GM21723 (cell line): ENCODE measurements at regions not wholly inside any gene's neighbourhood (a gene's known extent, or its start where the extent isn't known, plus 50 kb on each side); places are given as distances from the start of the nearest gene placed in this dataset.
"Not testable (repeated sequence)": the region's sequence is repeated elsewhere in the genome, so short reads cannot be mapped to it uniquely, and the experiment has no call there.

ENCODE experiments used
- ATAC-seq: cut with Tn5 transposase; IDR thresholded peaks from one replicate; pipeline ENCODE4 v1.9.1; 2021; ENCODE audit warnings: mild to moderate bottlenecking, moderate library complexity; ENCODE audit not compliant: unreplicated experiment

DNA sequence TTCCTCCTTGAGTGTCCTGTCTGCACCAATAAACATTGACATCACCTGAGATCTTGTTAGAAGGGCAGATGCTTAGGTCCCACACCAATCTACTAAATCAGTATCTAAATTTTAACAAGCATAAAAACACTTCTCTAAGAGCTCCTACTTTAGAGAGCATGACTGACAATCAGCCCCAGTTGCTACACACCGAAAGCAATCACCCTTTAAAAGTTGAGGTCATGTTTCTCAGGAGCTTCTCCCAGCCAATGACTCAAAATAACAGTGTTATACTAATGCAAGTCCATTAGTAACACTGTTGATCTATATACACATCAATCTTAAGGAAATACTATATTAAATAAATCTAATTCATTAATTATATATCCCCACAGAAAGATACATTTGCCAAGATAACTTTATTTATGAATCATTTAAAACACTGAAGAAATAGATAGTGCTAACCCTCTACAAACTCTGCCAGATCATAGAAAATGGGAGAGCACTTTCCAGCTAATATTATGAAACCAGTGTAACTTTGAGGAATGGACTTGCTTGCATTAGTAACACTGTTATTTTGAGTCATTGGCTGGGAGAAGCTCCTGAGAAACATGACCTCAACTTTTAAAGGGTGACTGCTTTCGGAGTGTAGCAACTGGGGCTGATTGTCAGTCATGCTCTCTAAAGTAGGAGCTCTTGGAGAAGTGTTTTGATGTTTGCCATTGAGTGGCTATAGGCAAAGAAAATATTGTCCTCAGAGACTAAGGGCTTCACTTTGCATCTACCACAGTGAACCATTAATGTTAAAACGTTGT, 109.8 kb upstream of the HDX start:
- ATAC-seq, result no peak

DNA sequence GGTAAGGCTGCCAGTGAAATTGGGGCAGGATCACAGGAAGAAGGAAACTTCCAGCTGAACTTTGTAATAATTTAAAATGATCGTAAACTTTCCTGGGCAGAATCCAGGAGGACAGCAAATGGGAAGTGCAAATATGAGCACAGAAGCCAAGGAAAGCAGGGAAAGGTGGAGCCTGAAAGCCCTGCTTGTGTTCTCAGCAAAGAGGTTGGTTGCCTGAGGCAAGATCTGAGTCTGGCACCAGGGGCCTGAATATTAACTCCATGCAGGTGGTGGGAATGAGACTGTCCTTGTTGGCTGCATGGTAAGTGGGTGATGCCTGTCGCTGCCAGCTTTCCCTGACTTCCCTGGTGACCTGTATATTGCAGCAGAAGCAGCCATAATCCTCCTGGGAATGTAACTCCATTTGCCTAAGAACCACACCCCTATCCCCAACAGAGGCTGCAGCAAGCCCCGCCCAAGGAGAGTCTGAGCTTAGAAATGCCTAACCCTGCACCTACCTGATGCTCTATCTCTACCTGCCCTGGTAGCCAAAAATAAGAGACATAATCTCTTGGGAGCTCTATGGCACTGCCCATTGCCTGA, 132.0 kb upstream of the HDX start:
- ATAC-seq, result no peak

DNA sequence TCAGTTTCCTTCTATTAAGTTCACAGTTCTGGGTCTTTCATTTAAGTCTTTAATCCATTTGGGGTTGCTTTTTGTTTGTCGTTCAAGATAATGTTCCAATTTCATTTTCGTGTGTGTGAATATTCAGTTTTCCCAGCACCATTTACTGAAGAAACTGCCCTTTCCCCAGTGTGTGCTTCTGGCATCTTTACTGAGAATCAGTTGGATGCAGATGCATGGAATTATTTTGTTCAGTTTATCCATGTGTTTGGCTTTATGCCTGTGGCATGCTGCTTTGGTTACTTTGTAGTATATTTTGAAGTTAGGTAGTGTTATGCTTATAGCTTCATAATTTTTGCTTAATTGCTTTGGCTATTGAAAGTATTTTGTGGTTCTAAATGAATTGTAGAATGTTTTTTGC, 163.8 kb upstream of the HDX start:
- no peak for ATAC-seq

DNA sequence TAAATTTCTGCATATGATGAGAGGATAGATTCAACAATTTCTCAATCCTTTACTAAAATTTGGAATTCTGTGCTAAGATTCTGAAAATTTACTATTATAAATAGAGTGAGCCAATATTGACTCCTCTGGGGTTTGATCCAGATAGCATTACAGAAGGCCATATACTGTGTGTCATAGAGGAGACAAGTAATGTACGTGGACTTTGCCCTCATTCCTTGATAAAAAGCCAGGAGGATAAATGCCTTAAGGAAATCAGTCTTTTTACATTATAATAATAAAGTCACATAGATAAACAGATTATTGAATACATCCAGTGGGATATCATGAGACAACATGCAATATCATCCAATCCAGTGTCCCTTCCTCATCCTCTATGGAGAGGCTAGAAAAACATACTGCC, 188.0 kb upstream of the HDX start:
- no peak for ATAC-seq

DNA sequence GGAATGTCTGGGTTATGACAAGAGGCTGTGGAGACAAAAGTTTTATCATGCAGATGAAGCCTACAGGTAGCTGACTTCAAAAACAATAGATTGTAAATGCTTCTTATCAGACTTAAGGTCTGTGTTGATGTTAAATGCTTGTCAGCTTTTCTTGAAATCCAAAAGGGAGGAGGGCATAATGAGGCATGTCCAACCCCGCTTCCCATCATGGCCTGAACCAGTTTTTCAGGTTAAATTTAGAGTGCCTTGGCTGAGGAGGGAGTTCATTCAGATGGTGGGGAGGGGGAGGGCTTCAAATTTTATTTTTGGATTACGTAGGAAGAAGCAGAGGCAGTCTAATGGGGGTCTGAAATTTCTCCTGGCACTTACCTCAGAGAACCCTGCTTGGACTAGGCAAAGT, 207.7 kb upstream of the HDX start:
- no peak for ATAC-seq

DNA sequence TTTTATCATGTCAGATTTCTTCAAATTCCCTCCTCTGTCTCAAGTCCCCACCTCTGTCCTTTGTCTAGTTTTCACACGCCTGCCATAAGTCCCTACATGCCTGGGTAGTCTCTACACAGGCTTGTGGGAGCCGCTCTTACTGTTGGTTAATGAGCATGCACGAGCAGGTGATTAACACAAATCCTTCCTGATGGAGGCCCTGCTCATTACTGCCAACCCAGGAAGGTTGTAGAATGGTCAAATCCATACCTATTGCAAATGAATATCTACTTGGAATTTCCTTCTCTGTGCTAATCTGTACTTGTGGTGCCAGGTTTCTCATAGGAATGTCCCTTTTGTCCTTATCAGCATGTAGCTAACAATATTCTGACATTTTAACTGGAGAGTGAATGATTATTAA, 208.4 kb upstream of the HDX start:
- no peak for ATAC-seq

DNA sequence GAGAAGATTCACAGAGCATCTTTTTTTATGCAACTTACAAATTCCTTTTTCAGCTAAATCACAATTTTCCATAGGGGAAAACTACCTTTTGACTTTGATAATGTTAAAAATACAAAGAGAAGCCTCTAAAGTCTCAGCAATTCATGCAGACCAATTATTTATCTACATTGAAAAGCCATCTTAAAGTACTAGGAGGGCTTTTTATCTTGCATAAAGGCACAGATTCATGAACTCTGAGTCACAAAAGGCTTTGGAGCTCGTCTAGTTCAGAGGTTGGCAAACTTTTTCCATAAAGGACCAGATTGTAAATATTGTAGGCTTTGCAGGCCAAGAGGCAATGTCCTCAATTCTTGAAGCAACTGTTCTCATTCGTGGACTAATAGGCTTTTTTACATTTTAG, 210.4 kb upstream of the HDX start:
- no peak for ATAC-seq

DNA sequence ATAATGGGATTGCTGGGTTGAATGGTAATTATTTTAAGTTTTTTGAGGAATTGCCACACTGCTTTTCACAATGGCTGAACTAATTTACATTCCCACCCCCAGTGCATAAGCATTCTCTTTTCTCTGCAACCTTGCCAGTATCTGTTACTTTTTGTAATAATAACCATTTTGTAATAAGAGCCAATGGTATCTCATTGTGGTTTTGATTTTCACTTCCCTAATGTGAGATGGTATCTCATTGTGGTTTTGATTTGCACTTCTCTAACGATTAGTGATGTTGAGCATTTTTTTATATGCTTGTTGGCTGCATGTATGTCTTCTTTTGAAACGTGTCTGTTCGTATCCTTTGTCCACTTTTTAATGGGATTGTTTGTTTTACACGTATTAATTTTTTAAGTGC, 213.1 kb upstream of the HDX start:
- ATAC-seq, result no peak

DNA sequence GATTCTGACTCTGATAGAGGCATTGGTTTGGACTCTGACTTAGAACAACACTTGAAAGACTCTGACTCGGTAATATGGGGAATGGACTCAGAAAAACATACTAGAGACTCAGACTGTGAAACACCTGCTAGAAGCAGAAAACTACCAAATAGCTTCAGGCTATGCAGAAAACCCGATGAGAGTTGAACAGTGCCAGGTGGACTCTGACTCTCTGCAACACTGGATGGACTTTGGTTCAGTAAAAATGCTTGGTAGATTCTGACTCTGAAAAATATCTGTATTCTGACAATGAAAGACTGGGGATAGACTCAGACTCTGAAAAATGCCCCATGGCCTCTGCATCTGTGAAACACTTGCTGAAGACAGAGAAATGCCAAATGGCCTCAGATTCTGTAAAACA, 215.1 kb upstream of the HDX start:
- ATAC-seq, result no peak

DNA sequence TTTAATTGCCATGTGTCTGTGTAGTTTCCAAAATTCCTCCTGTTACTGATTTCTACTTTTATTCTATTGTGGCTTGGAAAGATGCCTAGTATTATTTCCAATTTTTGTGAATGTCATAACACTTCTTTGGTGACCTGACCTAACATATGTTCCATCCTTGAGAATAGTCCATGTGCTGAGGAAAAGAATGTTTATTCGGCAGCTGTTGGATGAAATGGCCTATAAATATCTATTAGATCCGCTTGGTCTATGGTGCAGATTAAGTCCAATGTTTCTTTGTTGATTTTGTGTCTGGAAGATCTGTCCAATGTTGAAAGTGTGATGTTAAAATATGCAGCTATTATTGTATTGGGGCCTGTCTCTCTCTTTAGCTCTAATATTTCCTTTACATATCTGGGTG, 219.2 kb upstream of the HDX start:
- no peak for ATAC-seq

DNA sequence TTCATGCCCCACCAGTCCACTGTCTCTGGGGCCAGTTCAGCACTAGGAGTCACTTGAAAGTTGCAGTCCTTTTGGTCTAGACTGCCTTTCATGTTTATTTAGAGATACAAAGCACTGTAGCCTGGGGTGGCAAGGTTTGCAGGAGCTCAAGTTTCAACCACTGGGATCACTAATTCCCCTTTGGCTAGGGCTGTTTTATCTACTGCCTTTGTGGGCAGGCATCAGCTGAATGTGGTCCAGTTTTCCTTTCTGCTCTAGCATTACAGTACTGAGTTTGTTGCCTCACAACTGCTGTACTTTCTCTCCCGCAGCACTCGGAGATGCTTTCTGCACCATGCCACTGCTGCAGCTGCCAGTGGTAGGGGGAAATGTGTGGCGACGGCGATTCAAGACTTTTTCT, 222.3 kb upstream of the HDX start:
- no peak for ATAC-seq

DNA sequence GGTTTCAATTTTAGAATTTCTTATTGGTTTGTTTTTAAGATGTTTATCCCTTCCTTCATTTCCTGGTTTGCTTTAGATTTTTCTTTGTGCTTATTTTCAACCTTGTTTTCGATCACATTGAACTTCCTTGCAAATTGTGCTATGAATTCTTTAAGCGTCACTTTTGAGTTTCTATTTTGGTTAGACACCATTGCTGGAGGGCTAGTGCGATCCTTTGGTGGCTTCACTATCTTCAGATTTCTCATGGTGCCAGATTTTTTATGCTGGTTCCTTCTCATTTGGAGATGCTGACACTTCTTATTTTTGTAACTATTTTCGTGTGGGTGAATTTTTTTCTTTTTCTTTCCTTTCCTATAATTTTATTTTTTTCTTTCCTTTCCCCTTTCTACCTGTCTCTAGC, 227.2 kb upstream of the HDX start:
- no peak for ATAC-seq

DNA sequence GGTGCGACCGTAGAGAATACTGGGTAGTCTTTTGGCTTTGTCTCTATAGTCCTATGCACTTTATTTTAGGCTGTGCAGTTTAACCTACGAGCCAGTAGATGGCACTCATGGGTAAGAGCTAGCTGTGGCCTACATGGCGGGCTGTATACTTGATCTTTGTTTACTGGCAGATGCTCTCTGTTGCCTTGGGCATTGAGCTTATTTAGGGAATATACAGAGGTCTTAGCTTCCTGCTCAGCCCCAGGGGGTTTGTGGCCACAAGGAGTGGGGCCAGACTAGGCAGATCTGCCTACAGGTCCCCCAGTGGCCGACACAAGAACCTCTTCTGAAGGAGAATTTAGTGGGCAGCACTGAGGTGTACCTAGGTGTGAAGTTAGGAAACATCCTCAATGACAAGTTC, 227.6 kb upstream of the HDX start:
- peak; percentile 100 for ATAC-seq

DNA sequence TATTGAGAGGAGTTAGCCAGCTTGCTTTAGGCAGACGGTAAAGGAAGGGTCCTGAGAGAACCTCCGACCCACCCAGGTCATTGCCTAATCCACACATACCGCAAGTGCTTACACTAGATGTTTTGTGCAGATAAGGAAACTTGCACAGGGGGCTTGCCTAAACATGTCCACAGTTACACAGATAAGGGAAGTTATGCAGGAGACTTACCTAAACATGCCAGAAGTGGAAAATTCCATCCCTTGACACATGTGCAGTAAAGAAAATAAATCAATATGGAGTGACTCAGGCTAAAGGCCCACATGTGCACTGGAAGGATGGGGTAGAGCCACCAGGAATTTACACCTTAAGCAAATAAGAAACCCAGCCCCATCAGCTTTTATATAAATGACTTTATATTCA, 232.8 kb upstream of the HDX start:
- ATAC-seq, result no peak

DNA sequence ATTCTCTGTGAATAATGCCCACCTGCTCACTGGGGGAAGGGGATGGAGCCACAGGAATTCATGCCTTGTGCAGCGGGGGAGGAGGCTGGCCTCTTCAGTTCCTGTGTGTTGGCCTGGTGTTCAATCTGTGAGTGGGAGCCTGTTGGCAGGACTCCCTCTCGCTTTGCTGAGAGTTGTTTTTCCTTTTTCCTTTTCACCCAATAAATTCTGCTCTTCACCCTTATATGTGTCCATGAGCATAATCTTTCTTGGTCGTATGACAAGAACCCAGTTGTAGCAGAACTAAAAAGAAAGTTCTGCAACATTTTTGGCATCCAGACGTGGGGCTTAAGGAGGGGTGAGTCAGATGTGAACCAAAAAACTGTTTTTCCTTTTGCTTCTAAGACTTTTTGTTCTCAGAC, 235.2 kb upstream of the HDX start:
- ATAC-seq, result no peak

DNA sequence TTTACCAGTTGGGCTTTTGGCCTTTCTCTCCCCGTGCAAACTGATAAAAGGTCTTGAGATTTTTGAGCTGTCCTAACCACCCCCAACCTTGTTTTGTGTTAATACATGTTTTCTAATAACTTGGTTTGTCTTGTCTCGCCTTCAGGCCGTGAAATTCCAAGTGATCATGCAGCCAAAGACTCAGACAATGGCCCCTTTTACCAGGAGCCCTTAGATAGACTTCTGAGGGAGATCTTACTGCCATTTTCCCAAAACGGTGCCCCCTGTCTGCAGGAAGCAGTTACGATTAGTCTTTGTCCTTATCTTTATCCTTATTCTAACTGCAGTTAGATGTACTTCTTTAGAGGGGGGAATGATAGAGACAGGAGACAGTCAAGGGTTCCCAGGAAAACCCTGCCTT, 245.3 kb upstream of the HDX start:
- no peak for ATAC-seq

DNA sequence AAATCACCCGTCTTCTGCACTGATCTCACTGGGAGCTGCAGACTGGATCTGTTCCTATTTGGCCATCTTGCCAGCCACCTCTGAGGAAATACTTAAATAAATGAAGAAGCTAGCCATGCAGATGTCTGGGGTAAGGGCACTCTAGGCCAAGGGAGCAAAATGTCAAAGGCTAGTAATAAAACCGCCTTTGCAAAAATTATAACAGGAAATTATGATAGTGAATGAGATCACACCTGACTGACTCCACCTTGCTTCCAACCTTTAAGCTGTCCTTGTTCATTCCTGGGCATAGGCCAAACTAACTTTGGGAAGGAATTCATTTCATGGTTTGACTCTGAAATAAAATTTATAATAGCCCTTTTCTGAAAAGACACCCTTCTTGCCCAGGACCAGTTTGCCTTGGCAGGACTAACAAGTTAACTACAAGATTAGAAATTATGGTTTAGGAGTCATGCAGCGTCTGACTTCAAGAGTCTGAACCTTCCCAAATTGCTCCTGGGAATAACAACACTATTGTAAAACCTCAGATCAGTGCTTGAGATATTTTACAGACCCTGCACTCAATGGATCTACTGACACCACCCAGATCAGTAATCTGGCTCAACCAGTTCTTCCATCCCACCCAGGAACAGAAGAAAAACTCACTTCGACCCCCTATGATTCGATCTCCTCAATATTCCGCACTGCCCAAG, 246.9 kb upstream of the HDX start:
- ATAC-seq, result no peak

DNA sequence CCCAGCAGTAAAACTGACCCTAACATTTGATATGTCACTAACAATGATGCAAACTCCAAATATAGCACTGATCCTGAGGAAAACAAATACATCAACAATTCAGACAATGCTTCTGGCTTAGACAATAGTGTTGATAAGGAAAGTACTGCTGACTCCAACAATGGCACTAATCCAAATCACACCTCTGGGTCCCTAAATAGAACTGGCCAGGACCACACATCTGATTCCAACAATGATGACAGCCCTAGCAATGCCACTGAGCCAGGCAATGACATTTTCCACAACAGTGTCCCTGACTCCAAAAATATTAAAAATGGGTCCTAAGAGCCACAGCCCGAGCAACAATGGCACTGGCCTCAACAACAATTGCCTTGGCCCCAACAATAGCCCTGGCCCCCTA, 243.1 kb upstream of the APOOL start:
- ATAC-seq, result no peak

DNA sequence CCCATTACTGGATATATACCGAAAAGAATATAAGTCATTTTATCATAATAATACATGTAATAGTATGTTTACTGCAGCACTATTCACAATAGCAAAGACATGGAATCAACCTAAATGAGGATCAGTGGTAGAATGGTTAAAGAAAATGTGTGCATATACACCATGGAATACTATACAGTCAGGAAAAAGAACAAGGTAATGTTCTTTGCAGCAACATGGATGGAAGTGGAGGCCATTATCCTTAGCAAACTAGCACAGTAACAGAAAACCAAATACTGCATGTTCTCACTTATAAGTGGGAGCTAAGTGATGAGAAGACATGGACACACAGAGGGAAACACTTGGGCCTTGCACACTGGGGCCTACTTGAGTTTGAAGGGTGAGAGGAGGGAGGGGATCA, 207.4 kb upstream of the APOOL start:
- no peak for ATAC-seq

DNA sequence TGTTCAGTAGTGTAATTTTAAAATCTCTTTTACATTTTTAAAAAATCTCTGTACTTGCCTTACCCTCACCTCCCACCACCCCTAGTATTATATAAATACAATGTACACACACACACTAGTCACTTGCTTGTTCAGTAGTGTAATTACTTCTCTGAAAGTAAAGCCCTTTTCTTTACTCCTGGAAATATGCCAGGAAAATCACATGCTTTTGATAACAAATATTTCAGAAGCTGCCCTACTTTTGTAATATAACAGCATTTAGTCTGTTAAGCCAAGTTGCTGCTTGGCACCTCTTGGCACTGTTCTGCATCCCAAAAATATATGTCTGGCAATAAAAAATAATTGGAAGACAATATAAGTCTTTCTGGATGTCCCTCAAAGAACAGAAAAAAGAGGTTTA, 172.8 kb upstream of the APOOL start:
- no peak for ATAC-seq

DNA sequence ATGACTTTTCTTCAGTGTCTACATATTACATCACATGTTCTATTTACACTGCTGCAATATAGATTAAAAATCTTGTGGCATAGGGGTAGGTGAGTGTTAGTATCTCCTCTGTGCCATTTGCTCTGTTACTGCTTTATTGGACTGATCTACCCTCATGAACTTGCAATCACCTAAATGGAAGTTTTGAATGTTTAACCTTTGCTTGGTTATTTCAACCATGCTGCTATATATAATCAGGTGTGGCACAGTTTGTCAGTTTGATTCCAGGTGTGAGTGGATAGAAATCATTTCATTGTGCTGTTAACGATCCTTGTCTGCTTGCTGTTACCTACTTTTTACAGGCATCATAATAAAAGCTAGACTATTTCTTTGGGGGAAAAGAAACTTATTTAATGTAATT, 157.1 kb upstream of the APOOL start:
- not testable (repeated sequence) for ATAC-seq

DNA sequence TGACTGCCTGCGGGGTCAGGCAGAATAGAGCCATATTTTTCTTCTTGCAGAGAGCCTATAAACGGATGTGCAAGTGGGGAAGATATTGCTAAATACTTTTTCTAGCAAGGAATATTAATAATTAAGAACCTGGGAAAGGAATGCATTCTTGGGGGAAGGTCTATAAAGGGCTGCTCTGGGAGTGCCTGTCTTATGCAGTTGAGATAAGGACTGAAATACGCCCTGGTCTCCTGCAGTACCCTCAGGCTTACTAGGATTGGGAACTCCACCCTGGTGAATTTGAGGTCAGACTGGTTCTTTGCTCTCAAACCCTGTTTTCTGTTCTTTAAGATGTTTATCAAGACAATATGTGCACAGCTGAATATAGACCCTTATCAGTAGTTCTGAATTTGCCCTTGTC, 152.5 kb upstream of the APOOL start:
- not testable (repeated sequence) for ATAC-seq
